ENCODE measurements at regions not wholly inside any gene's neighbourhood (a gene's known extent, or its start where the extent isn't known, plus 50 kb on each side); places are given as distances from the start of the nearest gene placed in this dataset.

DNA sequence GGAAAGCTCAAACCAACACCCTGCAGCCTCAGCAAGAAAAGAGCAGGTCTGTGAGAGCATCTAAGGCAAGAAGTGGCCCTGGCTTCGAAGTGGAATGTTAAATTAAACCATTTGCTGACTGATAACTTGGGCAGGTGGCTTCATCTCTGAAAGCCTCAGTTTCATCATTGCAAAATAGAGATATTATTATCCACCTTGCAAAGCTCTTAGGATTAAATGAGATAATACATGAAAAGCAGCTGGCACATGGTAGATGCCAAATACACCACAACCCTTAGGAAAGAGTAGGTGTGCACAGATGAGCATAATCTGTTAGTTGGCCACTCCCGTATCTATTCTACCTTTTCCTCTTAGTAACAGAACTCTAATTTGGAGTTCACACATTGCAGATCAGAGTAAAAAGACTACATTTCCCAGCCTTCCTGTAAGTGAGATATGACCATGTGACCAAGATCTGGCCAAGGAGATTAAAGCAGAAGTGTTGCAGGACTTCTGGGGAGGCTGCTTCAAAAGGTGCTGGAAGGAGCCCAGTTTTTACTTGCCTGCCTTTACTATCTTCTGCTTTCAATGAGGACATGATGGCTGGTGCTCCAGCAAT, 288.7 kb downstream of the SOX9 start:
- no peak overlapping the region for H3K27ac ChIP-seq
- DNase-seq (no peak), ATAC-seq (no peak)
- no peaks in the 10 kb centered on the region for H3K9me3 ChIP-seq
- TF ChIP-seq, protein P1, sequence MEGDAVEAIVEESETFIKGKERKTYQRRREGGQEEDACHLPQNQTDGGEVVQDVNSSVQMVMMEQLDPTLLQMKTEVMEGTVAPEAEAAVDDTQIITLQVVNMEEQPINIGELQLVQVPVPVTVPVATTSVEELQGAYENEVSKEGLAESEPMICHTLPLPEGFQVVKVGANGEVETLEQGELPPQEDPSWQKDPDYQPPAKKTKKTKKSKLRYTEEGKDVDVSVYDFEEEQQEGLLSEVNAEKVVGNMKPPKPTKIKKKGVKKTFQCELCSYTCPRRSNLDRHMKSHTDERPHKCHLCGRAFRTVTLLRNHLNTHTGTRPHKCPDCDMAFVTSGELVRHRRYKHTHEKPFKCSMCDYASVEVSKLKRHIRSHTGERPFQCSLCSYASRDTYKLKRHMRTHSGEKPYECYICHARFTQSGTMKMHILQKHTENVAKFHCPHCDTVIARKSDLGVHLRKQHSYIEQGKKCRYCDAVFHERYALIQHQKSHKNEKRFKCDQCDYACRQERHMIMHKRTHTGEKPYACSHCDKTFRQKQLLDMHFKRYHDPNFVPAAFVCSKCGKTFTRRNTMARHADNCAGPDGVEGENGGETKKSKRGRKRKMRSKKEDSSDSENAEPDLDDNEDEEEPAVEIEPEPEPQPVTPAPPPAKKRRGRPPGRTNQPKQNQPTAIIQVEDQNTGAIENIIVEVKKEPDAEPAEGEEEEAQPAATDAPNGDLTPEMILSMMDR (IDR thresholded peaks at IDR 0.05) = no peak
- TF ChIP-seq POLR2A (IDR thresholded peaks at IDR 0.05) = no peak
- WGBS, 4 donors = 86 to 94% (median 88%) methylated on average over 2 of the region's 2 CpGs
- peaks cover 0 to 12% (median 7%) of the 10 kb centered on the region in 12 donors for H3K4me1 ChIP-seq
- intact Hi-C loops (cut with DNase I) = no loop called here
- H3K4me3 ChIP-seq = no peak overlapping the region
- H3K27me3 ChIP-seq = peaks cover 0 to 6% (median 0%) of the 10 kb centered on the region in 9 donors
- H3K36me3 ChIP-seq = no peaks in the 10 kb centered on the region

DNA sequence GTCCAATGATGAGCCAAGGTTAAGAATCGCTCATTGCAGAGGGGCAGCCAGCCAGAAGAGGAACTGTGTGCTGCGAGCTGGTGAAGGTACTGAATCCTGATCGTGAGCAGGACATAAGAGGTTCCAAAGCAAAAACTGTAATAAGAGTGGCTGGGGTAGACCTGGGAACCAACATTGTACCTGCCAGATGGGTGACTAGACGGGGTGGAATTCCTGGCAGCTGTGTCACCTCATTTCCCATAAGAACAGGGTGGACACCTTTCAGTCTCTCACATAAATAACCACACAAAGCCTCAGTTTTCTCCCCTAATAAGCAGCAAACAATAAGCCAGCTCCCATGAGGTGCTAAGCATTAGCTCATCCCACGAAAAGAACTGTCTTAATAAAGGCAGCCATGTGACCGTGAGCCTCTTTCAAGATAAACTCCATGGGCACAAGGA, 290.3 kb downstream of the SOX9 start:
- Histone ChIP-seq H3K36me3 (no peaks in the 10 kb centered on the region), H3K9me3 (no peaks in the 10 kb centered on the region), H3K4me1 (peaks cover 0 to 12% (median 7%) of the 10 kb centered on the region in 12 donors), H3K4me3 (no peak overlapping the region), H3K27ac (no peak overlapping the region), H3K27me3 (peaks cover 0 to 6% (median 0%) of the 10 kb centered on the region in 9 donors)
- intact Hi-C loops (cut with DNase I) = no loop called here
- DNase-seq (no peak), ATAC-seq (no peak)
- WGBS, 4 donors = 68 to 78% (median 76%) methylated on average over 6 of the region's 6 CpGs
- TF ChIP-seq, protein P1 (IDR thresholded peaks at IDR 0.05) = no peak
- TF ChIP-seq POLR2A (IDR thresholded peaks at IDR 0.05) = no peak

DNA sequence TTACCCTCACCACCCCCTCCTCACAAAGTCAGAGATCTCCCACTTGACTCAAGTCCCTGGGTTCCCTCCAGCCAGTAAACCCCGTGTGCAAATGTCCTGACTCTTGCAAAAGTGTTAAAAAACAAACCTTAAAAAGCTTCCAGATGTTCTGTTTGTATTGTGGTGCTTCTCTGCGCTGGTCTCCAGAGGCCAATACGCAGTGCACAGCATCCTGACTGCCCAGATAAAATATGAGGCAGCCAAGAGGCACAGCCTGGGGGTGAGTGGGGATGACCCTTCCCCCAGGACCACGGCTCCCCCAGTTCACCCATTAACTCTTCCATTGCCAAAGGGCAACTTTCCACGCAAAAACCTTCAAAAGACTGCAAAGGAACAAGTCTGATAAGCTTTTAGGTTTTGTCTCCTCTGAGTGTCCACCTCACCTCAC, 291.8 kb downstream of the SOX9 start:
- intact Hi-C loops (cut with DNase I) = no loop called here
- H3K27ac ChIP-seq = no peak overlapping the region
- 48 to 55% (median 50%) methylated on average over 5 of the region's 5 CpGs for WGBS, 4 donors
- peaks cover 0 to 7% (median 2%) of the 10 kb centered on the region in 12 donors for H3K4me1 ChIP-seq
- peaks cover 0 to 12% (median 7%) of the 10 kb centered on the region in 12 donors for H3K9me3 ChIP-seq
- H3K36me3 ChIP-seq = no peaks in the 10 kb centered on the region
- no peak overlapping the region for H3K4me3 ChIP-seq
- H3K27me3 ChIP-seq = peaks cover 0 to 6% (median 0%) of the 10 kb centered on the region in 9 donors
- ATAC-seq (peak in 3 of 4 donors; percentile 26 to 60 (median 49)), DNase-seq (no peak)
- TF ChIP-seq, protein P1 (IDR thresholded peaks at IDR 0.05) = no peak
- no peak for TF ChIP-seq POLR2A (IDR thresholded peaks at IDR 0.05)

DNA sequence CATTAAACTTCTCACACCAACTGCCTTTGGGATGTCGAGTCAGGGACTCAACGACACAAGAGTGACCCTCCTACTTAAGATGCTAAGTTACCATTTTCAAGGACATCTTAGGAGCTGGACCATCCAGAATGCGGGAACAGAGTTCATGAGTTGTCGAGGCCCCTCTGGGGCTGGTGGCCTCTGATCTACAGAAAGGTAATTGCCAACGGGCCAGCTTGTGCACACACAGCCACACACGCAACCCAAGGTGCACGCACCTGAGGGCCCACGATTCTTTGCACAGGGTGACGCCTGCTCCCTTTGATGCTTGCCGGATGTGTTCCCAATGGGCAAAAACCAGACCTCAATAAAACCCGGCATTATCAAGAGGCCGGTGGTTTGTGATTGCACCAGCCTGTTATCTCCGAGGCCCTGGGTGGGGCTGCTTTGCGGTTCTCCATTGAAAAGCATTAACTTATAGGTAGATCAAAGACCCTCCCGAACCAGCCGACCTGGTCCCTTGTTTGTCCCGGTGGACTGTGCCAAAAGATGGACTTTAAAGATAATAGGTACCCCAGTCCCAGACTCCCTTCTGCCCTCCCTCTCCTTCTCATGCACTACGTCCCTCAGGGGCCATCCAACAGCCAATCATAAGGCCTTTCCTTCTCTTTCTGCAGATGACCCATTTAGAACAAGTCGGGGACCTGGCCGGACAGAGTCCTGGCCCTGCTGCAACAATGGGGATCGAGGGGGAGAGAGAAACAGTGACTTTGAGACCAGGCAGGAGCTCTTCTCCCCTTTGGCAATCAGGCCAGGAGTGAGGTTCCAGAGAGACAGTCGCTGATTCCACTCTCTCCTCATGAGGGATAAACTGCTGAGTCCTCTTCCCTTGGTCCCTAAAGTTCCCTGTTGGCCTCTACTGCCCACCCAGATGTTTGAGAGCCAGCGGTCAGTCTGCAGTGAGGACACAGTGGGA, 292.5 kb downstream of the SOX9 start:
- intact Hi-C loops (cut with DNase I) = no loop called here
- Histone ChIP-seq H3K4me3 (no peak overlapping the region), H3K4me1 (peaks cover 0 to 2% (median 0%) of the 10 kb centered on the region in 12 donors), H3K27ac (no peak overlapping the region), H3K9me3 (peaks cover 0 to 19% (median 13%) of the 10 kb centered on the region in 12 donors), H3K27me3 (peaks cover 0 to 6% (median 0%) of the 10 kb centered on the region in 9 donors), H3K36me3 (no peaks in the 10 kb centered on the region)
- TF ChIP-seq, protein P1 (IDR thresholded peaks at IDR 0.05) = no peak
- no peak for TF ChIP-seq POLR2A (IDR thresholded peaks at IDR 0.05)
- DNase-seq = no peak
- ATAC-seq = no peak
- 78 to 87% (median 83%) methylated on average over 21 to 23 of the region's 23 CpGs for WGBS, 4 donors

Data from heart left ventricle (tissue), 16 donors.